T-helper 2 cell treated with Interferon-gamma antibody and Interleukin-4, amounts not matched to agents 100 ng/mL and 5 ng/mL, for 36 hours (primary cell): ENCODE measurements at regions not wholly inside any gene's neighbourhood (a gene's known extent, or its start where the extent isn't known, plus 50 kb on each side); places are given as distances from the start of the nearest gene placed in this dataset.

Source experiments
- intact Hi-C: fragments of 100-400 bp; cut with micrococcal nuclease; formaldehyde crosslinking; loops from one replicate; pipeline ENCODE4 v1.15.1; 2023

GRCh38 chr5:175288048-175288621 lies 155.8 kb downstream of the DRD1 start:
- intact Hi-C loops = no loop called here

GRCh38 chr5:175286981-175287380 lies 157.0 kb downstream of the DRD1 start:
- intact Hi-C loops = no loop called here

GRCh38 chr5:175285261-175285660 lies 158.7 kb downstream of the DRD1 start:
- intact Hi-C loops = no loop called here

- intact Hi-C loops = no loop called here
Measured at GRCh38 chr5:175284806-175285205, 159.2 kb downstream of the DRD1 start.

GRCh38 chr5:175282611-175283225 lies 161.3 kb downstream of the DRD1 start:
- intact Hi-C loops = no loop called here

- intact Hi-C loops = no loop called here
Measured at GRCh38 chr5:175281714-175282113, 162.3 kb downstream of the DRD1 start.

GRCh38 chr5:175281257-175281656 lies 162.7 kb downstream of the DRD1 start:
- intact Hi-C loops = no loop called here

GRCh38 chr5:175279506-175279905 lies 164.5 kb downstream of the DRD1 start:
- intact Hi-C loops = no loop called here

GRCh38 chr5:175275748-175276147 lies 168.2 kb downstream of the DRD1 start:
- intact Hi-C loops = no loop called here

GRCh38 chr5:175275097-175275496 lies 168.9 kb downstream of the DRD1 start:
- intact Hi-C loops = no loop called here

- intact Hi-C loops = no loop called here
Measured at GRCh38 chr5:175274171-175274570, 169.8 kb downstream of the DRD1 start.

GRCh38 chr5:175264406-175264805 lies 179.6 kb downstream of the DRD1 start:
- intact Hi-C loops = no loop called here

GRCh38 chr5:175263776-175264175 lies 180.2 kb downstream of the DRD1 start:
- intact Hi-C loops = no loop called here

- intact Hi-C loops = no loop called here
Measured at GRCh38 chr5:175261526-175261925, 182.5 kb downstream of the DRD1 start.

GRCh38 chr5:175261037-175261436 lies 182.9 kb downstream of the DRD1 start:
- intact Hi-C loops = no loop called here

- intact Hi-C loops = no loop called here
Measured at GRCh38 chr5:175257847-175258194, 186.2 kb downstream of the DRD1 start.

- intact Hi-C loops = no loop called here
Measured at GRCh38 chr5:175257128-175257846, 186.7 kb downstream of the DRD1 start.

- intact Hi-C loops = no loop called here
Measured at GRCh38 chr5:175254155-175254554, 189.8 kb downstream of the DRD1 start.

GRCh38 chr5:175253597-175253996 lies 190.4 kb downstream of the DRD1 start:
- intact Hi-C loops = no loop called here

GRCh38 chr5:175252234-175252805 lies 191.7 kb downstream of the DRD1 start:
- intact Hi-C loops = no loop called here

- intact Hi-C loops = no loop called here
Measured at GRCh38 chr5:175250426-175250825, 193.6 kb downstream of the DRD1 start.

- intact Hi-C loops = no loop called here
Measured at GRCh38 chr5:175248416-175248905, 195.5 kb downstream of the DRD1 start.
